CD14-positive monocyte (primary cell): ENCODE measurements at regions not wholly inside any gene's neighbourhood (a gene's known extent, or its start where the extent isn't known, plus 50 kb on each side); places are given as distances from the start of the nearest gene placed in this dataset.

ENCODE experiments used
- DNase-seq, 3 donors: peaks; one replicate each; pipeline ENCODE4 v3.0.0-alpha.2; 2011 to 2022
- H2AFZ ChIP-seq: 2 replicates; pipeline ENCODE4 v1.6.0; 2012; ENCODE audit warnings: mild to moderate bottlenecking, low read depth, low read length, inconsistent platforms; ENCODE audit not compliant: insufficient read depth, poor library complexity, severe bottlenecking
- H3K27ac ChIP-seq, 2 donors: 1 replicate in 1 of 2; 2 replicates in 1 of 2; pipeline ENCODE4 v1.5.1; 2012 to 2013; ENCODE audit warnings: low read length in 2 of 2, control low read depth in 1 of 2, inconsistent platforms in 1 of 2, low read depth in 1 of 2, mild to moderate bottlenecking in 1 of 2
- H3K27me3 ChIP-seq, 2 donors: one replicate each; pipeline versions ENCODE4 v1.6.0 to v1.6.1; 2011 to 2013; ENCODE audit warnings: low read length in 2 of 2; ENCODE audit not compliant: control insufficient read depth in 2 of 2, insufficient read depth in 2 of 2
- H3K36me3 ChIP-seq, 2 donors: replicated peaks in 1 of 2; 1 replicate in 1 of 2; 2 replicates in 1 of 2; pipeline versions ENCODE4 v1.5.1 to v1.6.1; 2012 to 2013; ENCODE audit warnings: low read length in 2 of 2, control low read depth in 1 of 2, inconsistent platforms in 1 of 2, mild to moderate bottlenecking in 1 of 2; ENCODE audit not compliant: insufficient read depth in 2 of 2, control insufficient read depth in 1 of 2
- H3K4me1 ChIP-seq, 2 donors: 1 replicate in 1 of 2; 2 replicates in 1 of 2; pipeline versions ENCODE4 v1.5.1 to v1.6.1; 2012 to 2013; ENCODE audit warnings: low read length in 2 of 2, control low read depth in 1 of 2, inconsistent platforms in 1 of 2, mild to moderate bottlenecking in 1 of 2, moderate library complexity in 1 of 2; ENCODE audit not compliant: insufficient read depth in 2 of 2, control insufficient read depth in 1 of 2
- H3K4me2 ChIP-seq: replicated peaks from 2 replicates; pipeline ENCODE3; 2012; ENCODE audit warnings: low read length, moderate library complexity, mild to moderate bottlenecking; ENCODE audit not compliant: poor library complexity, severe bottlenecking; ENCODE audit errors: extremely low read depth
- H3K4me3 ChIP-seq, 3 experiments: fragments of 200-600 bp in 1 of 3; sonication (generic) in 1 of 3; replicated peaks in 1 of 3; 1 replicate in 2 of 3; 2 replicates in 1 of 3; pipeline ENCODE4 v1.5.1; 2011 to 2013; ENCODE audit warnings: low read length in 3 of 3, mild to moderate bottlenecking in 3 of 3, control low read depth in 2 of 3, low read depth in 2 of 3, inconsistent platforms in 1 of 3, moderate library complexity in 1 of 3
- H3K79me2 ChIP-seq: 2 replicates; pipeline ENCODE4 v1.6.0; 2012; ENCODE audit warnings: mild to moderate bottlenecking, control low read depth, inconsistent platforms, low read length, moderate library complexity; ENCODE audit not compliant: insufficient read depth
- H3K9ac ChIP-seq: 2 replicates; pipeline ENCODE4 v1.6.0; 2017; ENCODE audit warnings: low read length, mild to moderate bottlenecking; ENCODE audit not compliant: insufficient read depth, poor library complexity, severe bottlenecking
- H3K9me3 ChIP-seq, 2 donors: replicated peaks in 1 of 2; 1 replicate in 1 of 2; 2 replicates in 1 of 2; pipeline versions ENCODE4 v1.5.1 to v1.6.1; 2012 to 2013; ENCODE audit warnings: low read length in 2 of 2, control low read depth in 1 of 2; ENCODE audit not compliant: control insufficient read depth in 1 of 2, insufficient read depth in 1 of 2
- H4K20me1 ChIP-seq: 2 replicates; pipeline ENCODE4 v1.6.0; 2012; ENCODE audit warnings: mild to moderate bottlenecking, low read length, control low read depth, moderate library complexity; ENCODE audit not compliant: insufficient read depth
- H3K27ac Mint-ChIP-seq, 7 donors: one replicate each; pipeline ENCODE4 v1.8.0; 2020; ENCODE audit warnings: mild to moderate bottlenecking in 7 of 7, mixed read lengths in 7 of 7, moderate library complexity in 6 of 7, inconsistent platforms in 2 of 7
- H3K27me3 Mint-ChIP-seq, 3 donors: one replicate each; pipeline ENCODE4 v1.8.0; 2021 to 2022; ENCODE audit warnings: low read depth in 3 of 3, mild to moderate bottlenecking in 3 of 3, mixed read lengths in 3 of 3, moderate library complexity in 3 of 3, inconsistent platforms in 1 of 3
- H3K36me3 Mint-ChIP-seq, 2 donors: one replicate each; pipeline ENCODE4 v1.8.0; 2020; ENCODE audit warnings: mixed read lengths in 2 of 2, inconsistent platforms in 1 of 2, mild to moderate bottlenecking in 1 of 2
- H3K4me1 Mint-ChIP-seq: one replicate; pipeline ENCODE4 v1.8.0; 2020; ENCODE audit warnings: mild to moderate bottlenecking, mixed read lengths
- H3K4me3 Mint-ChIP-seq, 2 donors: one replicate each; pipeline ENCODE4 v1.8.0; 2020; ENCODE audit warnings: mild to moderate bottlenecking in 2 of 2, mixed read lengths in 2 of 2, moderate library complexity in 1 of 2
- H3K9me3 Mint-ChIP-seq, 7 donors: one replicate each; pipeline ENCODE4 v1.8.0; 2020 to 2022; ENCODE audit warnings: mixed read lengths in 7 of 7, mild to moderate bottlenecking in 6 of 7, moderate library complexity in 6 of 7, inconsistent platforms in 2 of 7
- CTCF ChIP-seq: fragments of 200-600 bp; IDR thresholded peaks from one replicate; pipeline ENCODE4 v1.8.0; 2022; ENCODE audit warnings: antibody characterized with exemption, mild to moderate bottlenecking
- WGBS: methylation state at CpG from one replicate; pipeline ENCODE4 v1.1.5; 2013; ENCODE audit warnings: missing lambda C conversion rate; ENCODE audit not compliant: insufficient coverage; 5-methylcytosine and 5-hydroxymethylcytosine counted together
- intact Hi-C, 2 donors: fragments of 100-400 bp; cut with micrococcal nuclease; formaldehyde crosslinking; loops; one replicate each; pipeline versions ENCODE4 v1.15.0 to v1.15.1; 2023

GRCh38 chr2:224252631-224253030 lies 149.3 kb downstream of the FAM124B start:
- no peaks in the 10 kb centered on the region for H3K4me1 ChIP-seq
- no peaks in the 10 kb centered on the region for H3K9me3 ChIP-seq
- H3K4me3 ChIP-seq, result no peak overlapping the region
- TF ChIP-seq CTCF, result no peak
- no peaks in the 10 kb centered on the region for H3K36me3 ChIP-seq
- no peaks in the 10 kb centered on the region for H4K20me1 ChIP-seq
- no peaks in the 10 kb centered on the region for H3K36me3 Mint-ChIP-seq
- no peak overlapping the region for H3K4me3 Mint-ChIP-seq
- no peaks in the 10 kb centered on the region for H3K79me2 ChIP-seq
- intact Hi-C loops, result no loop called here
- H3K4me1 Mint-ChIP-seq, result no peaks in the 10 kb centered on the region
- H2AFZ ChIP-seq, result no peak overlapping the region
- no peak overlapping the region for H3K27ac ChIP-seq
- DNase-seq, result no peak
- no peak overlapping the region for H3K4me2 ChIP-seq
- H3K9ac ChIP-seq, result no peak overlapping the region
- H3K27me3 ChIP-seq, result no peaks in the 10 kb centered on the region
- H3K27me3 Mint-ChIP-seq, result peaks cover 0 to 3% (median 1%) of the 10 kb centered on the region in 3 donors
- peaks cover 0 to 2% (median 0%) of the 10 kb centered on the region in 7 donors for H3K9me3 Mint-ChIP-seq
- H3K27ac Mint-ChIP-seq, result no peak overlapping the region

GRCh38 chr2:224248944-224249371 lies 152.9 kb downstream of the FAM124B start:
- intact Hi-C loops, result no loop called here
- Histone ChIP-seq H3K4me3 (no peak overlapping the region), H2AFZ (no peak overlapping the region), H3K27ac (no peak overlapping the region), H3K36me3 (no peaks in the 10 kb centered on the region), H3K4me1 (no peaks in the 10 kb centered on the region), H3K9ac (no peak overlapping the region), H3K9me3 (no peaks in the 10 kb centered on the region), H3K79me2 (no peaks in the 10 kb centered on the region), H3K27me3 (no peaks in the 10 kb centered on the region), H3K4me2 (no peak overlapping the region), H4K20me1 (no peaks in the 10 kb centered on the region)
- Mint-ChIP-seq H3K9me3 (peaks cover 0 to 2% (median 0%) of the 10 kb centered on the region in 7 donors), H3K4me1 (no peaks in the 10 kb centered on the region), H3K27ac (no peak overlapping the region), H3K4me3 (no peak overlapping the region), H3K36me3 (no peaks in the 10 kb centered on the region), H3K27me3 (peaks cover 0 to 3% (median 1%) of the 10 kb centered on the region in 3 donors)
- no peak for DNase-seq
- no peak for TF ChIP-seq CTCF
- no CpG with 5 or more reads among the region's 1 CpG for WGBS
